HG03460 (cell line): ENCODE measurements at regions not wholly inside any gene's neighbourhood (a gene's known extent, or its start where the extent isn't known, plus 50 kb on each side); places are given as distances from the start of the nearest gene placed in this dataset.
"Not testable (repeated sequence)": the region's sequence is repeated elsewhere in the genome, so short reads cannot be mapped to it uniquely, and the experiment has no call there.

Source experiments
- ATAC-seq: cut with Tn5 transposase; IDR thresholded peaks from one replicate; pipeline ENCODE4 v1.9.1; 2021; ENCODE audit not compliant: unreplicated experiment

DNA sequence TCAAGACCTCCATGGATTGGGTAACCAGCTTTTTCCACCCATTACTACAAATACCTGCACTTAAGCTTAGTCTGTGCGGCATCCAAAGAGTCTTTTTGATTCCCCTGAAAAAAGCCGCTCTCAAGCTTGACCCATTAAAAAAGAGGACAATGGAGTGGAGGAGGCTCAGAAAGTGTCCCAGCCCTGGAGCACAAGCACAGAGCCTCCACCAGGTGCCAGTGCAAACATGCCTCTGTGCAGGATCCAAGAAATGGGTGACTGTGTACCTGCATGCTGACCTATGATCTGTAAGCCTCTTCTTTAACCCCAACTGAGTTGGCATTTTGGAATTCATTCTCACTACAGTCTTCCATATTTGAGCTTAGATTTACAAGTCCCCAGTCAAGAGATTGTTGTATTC, 168.3 kb upstream of the TLE4 start:
- no peak for ATAC-seq

GRCh38 chr9:79408200-79408599, 163.6 kb upstream of the TLE4 start:
- no peak for ATAC-seq

DNA sequence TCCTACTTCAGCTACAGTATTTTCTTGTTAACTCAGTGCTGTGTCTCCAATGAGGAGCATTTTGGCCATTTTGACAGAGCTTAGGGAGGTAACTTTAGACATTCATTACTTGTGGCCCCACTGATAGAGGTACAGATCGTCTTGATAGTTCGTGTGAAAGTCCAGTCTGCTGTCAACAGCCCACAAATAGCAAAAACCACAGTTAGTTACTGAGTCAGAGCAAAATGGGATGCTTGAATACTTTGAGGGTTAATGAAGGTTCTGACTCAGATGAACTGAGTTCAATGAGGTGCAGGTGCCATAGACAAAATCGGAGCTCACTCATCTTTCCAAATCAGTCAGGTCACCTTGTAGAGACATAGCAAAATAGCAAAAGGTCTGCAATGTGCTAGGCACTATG, 163.1 kb upstream of the TLE4 start:
- ATAC-seq = no peak

GRCh38 chr9:79409182-79409823, 162.5 kb upstream of the TLE4 start:
- no peak for ATAC-seq

GRCh38 chr9:79425840-79426239, 145.9 kb upstream of the TLE4 start:
- ATAC-seq = no peak

DNA sequence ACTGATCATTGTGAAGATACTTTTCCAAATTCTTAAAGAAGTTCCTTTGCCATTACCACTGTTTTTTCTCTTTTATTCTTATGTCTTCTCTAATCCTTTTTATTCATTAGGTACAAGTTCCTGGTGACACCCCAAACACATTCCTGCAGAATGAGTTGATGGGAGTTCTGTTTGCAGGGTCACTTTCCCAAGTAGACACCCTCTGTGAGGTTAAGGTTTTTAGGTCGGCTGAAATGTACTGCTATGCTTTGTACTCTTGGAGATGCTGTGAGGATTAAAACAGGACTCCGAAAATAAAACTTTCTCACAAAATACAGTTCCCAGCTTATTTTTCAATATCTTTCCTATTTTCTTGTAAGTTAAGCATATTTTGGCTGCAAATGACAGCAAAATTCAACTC, 143.3 kb upstream of the TLE4 start:
- no peak for ATAC-seq

DNA sequence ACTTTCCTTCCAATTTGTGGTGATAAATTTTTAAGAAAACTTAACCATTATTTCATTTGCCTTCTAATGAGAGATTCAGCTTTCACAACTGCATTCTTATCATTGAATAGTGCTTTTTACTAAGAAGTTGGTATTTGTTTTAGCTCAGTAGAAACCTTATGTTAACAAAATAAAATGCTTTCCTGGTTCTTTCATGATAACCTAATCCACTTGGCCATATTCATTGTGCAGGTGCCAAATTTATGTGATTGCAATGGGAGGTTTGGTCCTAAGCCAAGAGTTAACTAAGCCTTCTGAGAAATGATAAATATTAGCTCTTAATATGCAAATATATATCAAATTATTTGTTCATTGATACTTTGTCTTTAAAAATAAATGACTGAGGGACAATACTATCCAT, 141.1 kb upstream of the TLE4 start:
- ATAC-seq = no peak

DNA sequence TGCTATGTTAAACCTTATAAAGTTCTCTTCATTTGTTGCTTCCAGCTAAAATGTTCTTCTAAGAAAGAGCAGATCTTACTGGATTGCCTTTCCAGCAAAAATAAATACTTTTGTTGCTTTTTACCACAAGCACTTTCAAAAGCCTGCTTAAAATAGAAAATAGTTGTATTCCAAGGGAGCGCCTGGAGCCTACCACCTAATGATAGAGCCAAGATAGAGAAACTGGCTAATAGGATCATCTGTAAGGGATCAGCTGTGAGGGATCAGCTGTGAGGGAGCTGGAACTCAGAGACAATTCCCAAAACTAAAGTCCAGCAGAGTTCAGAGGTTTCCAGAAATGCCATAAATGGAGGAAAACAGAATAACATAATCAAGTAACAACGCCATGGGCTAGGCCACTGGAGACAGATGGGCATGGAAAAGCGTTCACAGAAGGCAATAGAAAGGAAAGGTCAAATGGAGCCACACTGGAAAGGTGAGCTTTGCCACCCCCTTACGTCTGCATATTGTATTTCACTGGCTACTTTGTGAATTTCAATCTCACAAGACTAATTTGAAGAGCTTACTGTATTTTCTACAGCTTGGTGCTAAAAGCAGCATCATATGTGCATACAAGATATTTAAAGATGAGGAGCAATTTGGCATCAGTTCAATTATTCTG, 140.6 kb upstream of the TLE4 start:
- no peak for ATAC-seq

GRCh38 chr9:79432485-79432884, 139.3 kb upstream of the TLE4 start:
- no peak for ATAC-seq

DNA sequence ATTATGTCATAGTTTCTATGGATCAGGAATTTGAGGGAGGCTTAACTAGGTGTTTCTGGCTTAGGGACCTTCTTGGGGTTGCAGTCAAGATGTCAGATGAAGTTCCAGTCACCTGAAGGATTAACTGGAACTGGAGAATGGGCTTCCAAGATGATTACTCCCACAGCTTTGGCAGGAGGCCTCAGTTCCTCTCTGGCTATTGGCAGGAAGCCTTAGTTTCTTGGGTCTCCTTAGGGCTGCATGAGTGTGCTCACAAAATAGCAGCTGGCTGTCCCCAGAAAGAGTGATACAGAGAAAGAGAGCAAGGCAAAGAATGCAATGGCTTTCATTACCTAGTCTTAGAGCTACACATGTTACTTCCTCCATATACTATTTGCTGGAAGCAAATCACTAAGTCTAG, 138.1 kb upstream of the TLE4 start:
- ATAC-seq = no peak

DNA sequence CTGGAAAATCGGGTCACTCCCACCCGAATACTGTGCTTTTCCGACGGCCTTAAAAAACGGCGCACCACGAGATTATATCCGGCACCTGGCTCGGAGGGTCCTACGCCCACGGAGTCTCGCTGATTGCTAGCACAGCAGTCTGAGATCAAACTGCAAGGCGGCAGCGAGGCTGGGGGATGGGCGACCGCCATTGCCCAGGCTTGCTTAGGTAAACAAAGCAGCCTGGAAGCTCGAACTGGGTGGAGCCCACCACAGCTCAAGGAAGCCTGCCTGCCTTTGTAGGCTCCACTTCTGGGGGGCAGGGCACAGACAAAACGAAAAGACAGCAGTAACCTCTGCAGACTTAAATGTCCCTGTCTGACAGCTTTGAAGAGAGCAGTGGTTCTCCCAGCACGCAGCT, 132.5 kb upstream of the TLE4 start:
- ATAC-seq = not testable (repeated sequence)

GRCh38 chr9:79446523-79447307, 125.0 kb upstream of the TLE4 start:
- no peak for ATAC-seq

GRCh38 chr9:79447308-79447605, 124.5 kb upstream of the TLE4 start:
- no peak for ATAC-seq

DNA sequence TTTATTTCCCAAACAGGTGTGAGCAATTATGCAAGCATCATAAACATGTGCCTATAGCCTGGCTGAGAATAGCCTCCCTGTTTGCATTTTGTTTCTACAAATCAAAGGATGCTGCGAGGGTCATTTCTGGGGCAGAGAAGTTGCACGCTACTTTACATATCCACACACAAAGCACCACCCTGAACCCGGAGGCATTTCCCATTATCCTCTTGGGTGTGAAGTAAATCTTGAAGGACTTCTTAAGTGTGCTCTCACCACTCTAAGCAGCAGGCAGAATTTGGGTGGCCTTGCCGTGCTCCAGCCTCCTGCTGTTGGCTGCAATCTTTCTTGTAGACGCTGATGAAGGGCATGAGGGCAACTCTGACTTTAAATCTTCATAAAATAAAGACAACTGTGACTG, 124.0 kb upstream of the TLE4 start:
- no peak for ATAC-seq

GRCh38 chr9:79452265-79452664, 119.5 kb upstream of the TLE4 start:
- ATAC-seq = no peak

- ATAC-seq = no peak
Observed at GRCh38 chr9:79461712-79462111, 110.1 kb upstream of the TLE4 start.

DNA sequence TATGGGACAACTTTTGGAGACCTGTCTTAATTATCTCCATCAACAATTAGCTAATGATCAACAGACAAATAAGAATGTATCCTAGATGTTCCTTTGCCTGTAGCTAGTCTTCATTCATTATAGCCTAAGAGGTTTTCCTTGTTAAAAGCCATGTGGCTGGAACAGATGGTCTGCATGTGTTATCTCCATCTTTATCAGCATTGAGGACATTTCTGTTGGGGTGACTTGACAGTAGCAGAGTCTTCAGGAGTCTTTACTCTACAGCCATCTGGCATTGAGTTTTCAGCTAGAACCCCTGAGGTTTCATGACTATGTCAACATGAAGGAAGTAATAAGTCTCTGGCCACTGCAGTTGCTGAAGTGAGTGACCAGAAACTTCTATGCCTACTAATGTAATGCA, 106.6 kb upstream of the TLE4 start:
- no peak for ATAC-seq

DNA sequence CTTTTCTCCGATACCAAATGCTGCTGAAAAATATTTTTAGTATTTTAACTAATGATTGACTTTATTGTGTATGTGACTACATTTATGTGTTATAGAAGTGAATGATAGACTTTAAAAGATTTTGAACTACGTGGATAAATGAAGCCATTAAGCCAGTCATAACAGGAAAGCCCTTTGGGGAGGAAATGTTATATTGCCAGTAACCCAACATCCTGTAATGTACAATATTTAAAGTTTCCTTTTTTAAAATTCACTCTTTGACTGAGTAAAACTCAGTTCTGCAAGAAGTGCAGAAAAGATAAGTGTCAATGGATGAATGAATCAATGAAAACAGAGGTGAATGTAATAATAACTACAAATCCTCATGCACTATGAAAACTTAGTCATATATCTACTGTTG, 102.6 kb upstream of the TLE4 start:
- no peak for ATAC-seq

DNA sequence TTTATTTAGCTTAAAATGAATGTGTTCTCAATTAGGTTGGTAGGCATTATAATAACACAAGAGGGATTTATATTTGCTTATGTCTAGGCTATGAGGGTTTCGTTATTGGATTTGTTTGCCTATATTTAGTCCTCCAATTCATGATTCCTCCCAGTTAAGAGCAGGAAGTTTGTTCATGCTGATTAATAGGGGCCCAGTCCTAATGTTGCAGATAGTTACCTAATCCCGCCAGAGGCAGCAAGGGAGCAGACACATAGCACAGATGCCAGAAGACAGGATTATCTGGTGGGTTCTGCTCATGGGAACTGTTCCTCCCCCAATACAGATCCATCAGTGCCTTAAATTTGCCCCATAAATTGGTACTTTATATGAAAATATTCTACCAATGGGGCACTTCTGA, 100.8 kb upstream of the TLE4 start:
- no peak for ATAC-seq

GRCh38 chr9:79471580-79472543, 99.9 kb upstream of the TLE4 start:
- no peak for ATAC-seq

- no peak for ATAC-seq
Observed at GRCh38 chr9:79473704-79474103, 98.1 kb upstream of the TLE4 start.
